ENCODE measurements at regions not wholly inside any gene's neighbourhood (a gene's known extent, or its start where the extent isn't known, plus 50 kb on each side); places are given as distances from the start of the nearest gene placed in this dataset.

DNA sequence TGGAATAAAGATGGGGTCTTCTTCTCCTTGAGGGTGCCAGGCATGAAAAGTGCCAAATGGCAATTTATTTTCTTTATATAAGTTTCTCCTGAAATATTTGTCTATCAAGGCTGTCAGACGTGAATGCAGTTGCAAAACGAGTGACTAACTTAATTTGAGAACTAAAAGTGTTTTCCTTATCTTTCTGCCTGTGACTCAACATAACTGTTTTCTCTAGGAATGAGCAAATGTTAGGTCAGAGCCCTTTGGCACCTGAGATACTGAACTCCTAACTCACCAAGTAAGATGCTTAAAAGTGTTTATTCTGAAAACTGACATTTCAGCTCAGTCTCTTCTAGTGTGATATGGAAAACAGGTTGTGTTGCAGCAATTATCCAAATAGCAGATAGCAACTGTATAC lies 197.0 kb downstream of the STK31 start:
- no peak for DNase-seq (ENCODE audit: extremely low spot score, unreplicated experiment)
- no peaks in the 10 kb centered on the region for H3K36me3 Mint-ChIP-seq (ENCODE audit: unreplicated experiment)
- no peak overlapping the region for H3K4me3 Mint-ChIP-seq (ENCODE audit: unreplicated experiment)
- no peaks in the 10 kb centered on the region for H3K27me3 Mint-ChIP-seq (ENCODE audit: unreplicated experiment)
- TF ChIP-seq, protein P1, sequence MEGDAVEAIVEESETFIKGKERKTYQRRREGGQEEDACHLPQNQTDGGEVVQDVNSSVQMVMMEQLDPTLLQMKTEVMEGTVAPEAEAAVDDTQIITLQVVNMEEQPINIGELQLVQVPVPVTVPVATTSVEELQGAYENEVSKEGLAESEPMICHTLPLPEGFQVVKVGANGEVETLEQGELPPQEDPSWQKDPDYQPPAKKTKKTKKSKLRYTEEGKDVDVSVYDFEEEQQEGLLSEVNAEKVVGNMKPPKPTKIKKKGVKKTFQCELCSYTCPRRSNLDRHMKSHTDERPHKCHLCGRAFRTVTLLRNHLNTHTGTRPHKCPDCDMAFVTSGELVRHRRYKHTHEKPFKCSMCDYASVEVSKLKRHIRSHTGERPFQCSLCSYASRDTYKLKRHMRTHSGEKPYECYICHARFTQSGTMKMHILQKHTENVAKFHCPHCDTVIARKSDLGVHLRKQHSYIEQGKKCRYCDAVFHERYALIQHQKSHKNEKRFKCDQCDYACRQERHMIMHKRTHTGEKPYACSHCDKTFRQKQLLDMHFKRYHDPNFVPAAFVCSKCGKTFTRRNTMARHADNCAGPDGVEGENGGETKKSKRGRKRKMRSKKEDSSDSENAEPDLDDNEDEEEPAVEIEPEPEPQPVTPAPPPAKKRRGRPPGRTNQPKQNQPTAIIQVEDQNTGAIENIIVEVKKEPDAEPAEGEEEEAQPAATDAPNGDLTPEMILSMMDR (IDR thresholded peaks at IDR 0.05), result no peak
- H3K27ac Mint-ChIP-seq (ENCODE audit: unreplicated experiment), result no peak overlapping the region
- H3K9me3 Mint-ChIP-seq (ENCODE audit: unreplicated experiment), result no peaks in the 10 kb centered on the region
- peaks cover 3% of the 10 kb centered on the region for H3K4me1 Mint-ChIP-seq (ENCODE audit: unreplicated experiment)

DNA sequence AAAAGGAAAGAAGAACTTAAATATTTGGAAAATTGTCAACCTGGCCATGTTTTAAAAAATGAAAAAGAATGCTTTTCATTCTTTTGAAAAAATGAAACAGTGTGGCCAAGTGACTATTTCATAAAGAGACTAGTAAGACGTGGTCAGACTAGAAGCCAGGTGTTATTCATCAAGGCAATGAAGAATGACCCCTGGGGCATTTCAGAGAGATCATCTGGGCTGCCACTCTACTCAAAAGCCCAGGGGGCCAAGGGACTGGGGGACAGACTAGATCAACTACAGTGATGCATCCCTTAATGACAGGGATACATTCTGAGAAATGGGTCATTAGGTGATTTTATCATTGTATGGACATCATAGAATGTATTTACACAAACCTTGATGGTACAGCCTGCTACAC lies 199.4 kb downstream of the STK31 start:
- Mint-ChIP-seq H3K36me3 (ENCODE audit: unreplicated experiment) (no peaks in the 10 kb centered on the region), H3K9me3 (ENCODE audit: unreplicated experiment) (no peaks in the 10 kb centered on the region), H3K4me3 (ENCODE audit: unreplicated experiment) (no peak overlapping the region), H3K4me1 (ENCODE audit: unreplicated experiment) (peaks cover 3% of the 10 kb centered on the region), H3K27ac (ENCODE audit: unreplicated experiment) (no peak overlapping the region), H3K27me3 (ENCODE audit: unreplicated experiment) (no peaks in the 10 kb centered on the region)
- no peak for DNase-seq (ENCODE audit: extremely low spot score, unreplicated experiment)
- TF ChIP-seq, protein P1 (IDR thresholded peaks at IDR 0.05), result no peak

DNA sequence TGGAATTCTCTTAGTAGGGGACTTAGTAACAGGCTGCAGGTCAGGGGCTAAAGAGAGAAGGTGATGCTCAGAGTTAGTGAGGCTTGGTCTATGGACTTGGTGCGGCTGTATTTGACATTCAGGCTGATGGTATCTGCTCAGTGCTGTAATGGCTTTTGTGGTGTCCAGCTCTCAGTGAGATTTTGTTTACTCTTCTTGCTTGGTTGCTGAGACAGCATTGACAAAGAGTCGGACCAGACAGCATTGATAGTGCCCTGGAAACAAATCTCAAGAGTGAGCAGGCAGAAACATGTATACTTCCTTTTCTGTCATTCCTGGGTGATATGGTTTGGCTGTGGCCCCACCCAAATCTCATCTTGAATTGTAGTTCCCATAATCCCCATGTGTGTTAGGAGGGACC lies 202.0 kb downstream of the STK31 start:
- no peak overlapping the region for H3K27ac Mint-ChIP-seq (ENCODE audit: unreplicated experiment)
- no peaks in the 10 kb centered on the region for H3K27me3 Mint-ChIP-seq (ENCODE audit: unreplicated experiment)
- no peak overlapping the region for H3K4me3 Mint-ChIP-seq (ENCODE audit: unreplicated experiment)
- DNase-seq (ENCODE audit: extremely low spot score, unreplicated experiment), result no peak
- no peaks in the 10 kb centered on the region for H3K9me3 Mint-ChIP-seq (ENCODE audit: unreplicated experiment)
- no peaks in the 10 kb centered on the region for H3K36me3 Mint-ChIP-seq (ENCODE audit: unreplicated experiment)
- TF ChIP-seq, protein P1 (IDR thresholded peaks at IDR 0.05), result no peak
- H3K4me1 Mint-ChIP-seq (ENCODE audit: unreplicated experiment), result peaks cover 8% of the 10 kb centered on the region

DNA sequence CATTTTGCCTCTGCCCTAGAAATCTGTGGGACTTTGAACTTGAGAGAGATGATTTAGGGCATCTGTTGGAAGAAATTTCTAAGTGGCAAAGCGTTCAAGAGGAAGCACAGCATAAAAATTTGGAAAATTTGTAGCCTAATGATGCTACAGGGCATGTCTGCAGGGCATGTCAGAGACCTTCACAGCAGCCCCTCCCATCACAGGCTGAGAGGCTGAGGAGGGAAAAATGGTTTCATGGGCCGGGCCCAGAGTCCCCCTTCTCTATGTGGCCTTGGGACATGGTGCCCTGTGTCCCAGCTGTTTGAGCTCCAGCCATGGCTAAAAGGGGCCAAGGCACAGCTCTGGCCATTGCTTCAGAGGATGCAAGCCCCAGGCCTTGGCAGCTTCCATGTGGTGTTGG lies 203.0 kb downstream of the STK31 start:
- H3K36me3 Mint-ChIP-seq (ENCODE audit: unreplicated experiment), result no peaks in the 10 kb centered on the region

DNA sequence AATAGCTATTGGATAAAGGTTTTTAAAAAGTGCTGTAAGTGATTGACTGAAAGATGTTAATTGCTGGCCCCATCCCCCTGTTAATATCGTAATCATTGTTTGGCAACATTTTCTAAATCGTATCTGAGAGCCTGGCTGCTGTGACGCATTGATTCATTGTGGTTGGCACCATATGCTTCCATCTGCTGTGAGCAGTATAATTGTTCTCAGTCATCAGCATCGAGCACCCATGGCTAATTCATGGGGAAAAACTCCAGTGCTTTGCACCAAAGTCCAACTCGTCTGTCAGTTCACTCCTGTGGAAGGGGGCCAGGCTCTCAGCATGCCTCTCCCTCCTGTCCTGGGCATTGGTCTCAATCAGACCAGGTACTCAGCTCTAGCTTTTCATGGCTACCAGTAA lies 205.2 kb downstream of the STK31 start:
- no peak overlapping the region for H3K27ac Mint-ChIP-seq (ENCODE audit: unreplicated experiment)
- no peak overlapping the region for H3K4me3 Mint-ChIP-seq (ENCODE audit: unreplicated experiment)
- TF ChIP-seq, protein P1 (IDR thresholded peaks at IDR 0.05), result no peak
- H3K36me3 Mint-ChIP-seq (ENCODE audit: unreplicated experiment), result no peaks in the 10 kb centered on the region
- peaks cover 27% of the 10 kb centered on the region for H3K4me1 Mint-ChIP-seq (ENCODE audit: unreplicated experiment)
- H3K27me3 Mint-ChIP-seq (ENCODE audit: unreplicated experiment), result no peaks in the 10 kb centered on the region
- no peaks in the 10 kb centered on the region for H3K9me3 Mint-ChIP-seq (ENCODE audit: unreplicated experiment)
- DNase-seq (ENCODE audit: extremely low spot score, unreplicated experiment), result no peak

More for the DNA sequence above, 203.0 kb downstream of the STK31 start:
- H3K9me3 Mint-ChIP-seq (ENCODE audit: unreplicated experiment), result no peaks in the 10 kb centered on the region
- peaks cover 11% of the 10 kb centered on the region for H3K4me1 Mint-ChIP-seq (ENCODE audit: unreplicated experiment)
- H3K4me3 Mint-ChIP-seq (ENCODE audit: unreplicated experiment), result no peak overlapping the region
- TF ChIP-seq, protein P1 (IDR thresholded peaks at IDR 0.05), result no peak
- no peaks in the 10 kb centered on the region for H3K27me3 Mint-ChIP-seq (ENCODE audit: unreplicated experiment)
- DNase-seq (ENCODE audit: extremely low spot score, unreplicated experiment), result no peak
- H3K27ac Mint-ChIP-seq (ENCODE audit: unreplicated experiment), result no peak overlapping the region

Measured in osteocyte (in vitro differentiated cells).